ENCODE measurements at regions not wholly inside any gene's neighbourhood (a gene's known extent, or its start where the extent isn't known, plus 50 kb on each side); places are given as distances from the start of the nearest gene placed in this dataset.
"Not testable (repeated sequence)": the region's sequence is repeated elsewhere in the genome, so short reads cannot be mapped to it uniquely, and the experiment has no call there.

GRCh38 chr16:88192601-88193000, 190.2 kb upstream of the ZNF469 start:
- TF ChIP-seq, protein P1, sequence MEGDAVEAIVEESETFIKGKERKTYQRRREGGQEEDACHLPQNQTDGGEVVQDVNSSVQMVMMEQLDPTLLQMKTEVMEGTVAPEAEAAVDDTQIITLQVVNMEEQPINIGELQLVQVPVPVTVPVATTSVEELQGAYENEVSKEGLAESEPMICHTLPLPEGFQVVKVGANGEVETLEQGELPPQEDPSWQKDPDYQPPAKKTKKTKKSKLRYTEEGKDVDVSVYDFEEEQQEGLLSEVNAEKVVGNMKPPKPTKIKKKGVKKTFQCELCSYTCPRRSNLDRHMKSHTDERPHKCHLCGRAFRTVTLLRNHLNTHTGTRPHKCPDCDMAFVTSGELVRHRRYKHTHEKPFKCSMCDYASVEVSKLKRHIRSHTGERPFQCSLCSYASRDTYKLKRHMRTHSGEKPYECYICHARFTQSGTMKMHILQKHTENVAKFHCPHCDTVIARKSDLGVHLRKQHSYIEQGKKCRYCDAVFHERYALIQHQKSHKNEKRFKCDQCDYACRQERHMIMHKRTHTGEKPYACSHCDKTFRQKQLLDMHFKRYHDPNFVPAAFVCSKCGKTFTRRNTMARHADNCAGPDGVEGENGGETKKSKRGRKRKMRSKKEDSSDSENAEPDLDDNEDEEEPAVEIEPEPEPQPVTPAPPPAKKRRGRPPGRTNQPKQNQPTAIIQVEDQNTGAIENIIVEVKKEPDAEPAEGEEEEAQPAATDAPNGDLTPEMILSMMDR (IDR thresholded peaks at IDR 0.05; ENCODE audit: insufficient read depth, low read length, severe bottlenecking), result no peak
- DNase-seq (ENCODE audit: low read depth) (no peak), FAIRE-seq (peak; percentile 62)
- Histone ChIP-seq H3K36me3 (ENCODE audit: control insufficient read depth, insufficient read depth, low read length) (no peaks in the 10 kb centered on the region), H3K4me3 (ENCODE audit: low read depth, low read length) (no peak overlapping the region), H3K27me3 (ENCODE audit: control insufficient read depth, insufficient read depth, low read length) (no peaks in the 10 kb centered on the region)

DNA sequence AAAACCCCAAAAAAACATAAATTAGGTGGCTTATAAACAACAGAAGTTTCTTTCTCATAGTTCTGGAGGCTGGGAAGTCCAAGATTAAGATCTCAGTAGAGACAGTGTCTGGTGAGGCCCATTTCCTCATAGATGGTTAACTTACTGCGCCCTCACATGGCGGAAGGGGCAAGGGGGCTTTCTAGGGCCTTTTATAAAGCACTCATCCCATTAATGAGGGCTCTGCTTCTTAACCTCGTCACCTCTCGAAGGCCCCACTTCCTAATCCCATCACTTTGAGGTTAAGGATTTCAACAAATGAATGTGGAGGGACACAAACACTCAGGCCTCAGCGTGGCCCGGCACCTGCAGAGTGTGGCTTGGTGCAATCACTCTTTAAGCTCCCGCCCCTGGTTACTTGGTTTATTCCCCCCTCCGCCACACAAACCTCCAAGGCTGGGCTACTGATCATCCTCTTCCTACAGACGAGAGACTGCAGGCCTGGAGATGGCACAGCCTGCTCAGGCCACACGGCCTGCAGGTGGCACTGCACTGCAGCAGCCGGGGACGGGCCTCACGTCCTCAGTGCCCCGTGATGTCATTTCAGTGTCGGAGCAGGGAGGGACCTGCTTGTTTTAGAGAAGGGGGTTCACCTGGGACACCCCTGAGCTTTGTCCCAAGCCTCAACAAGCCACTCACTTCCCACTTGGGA, 188.9 kb upstream of the ZNF469 start:
- H3K4me3 ChIP-seq (ENCODE audit: low read depth, low read length); H3K27me3 ChIP-seq (ENCODE audit: control insufficient read depth, insufficient read depth, low read length); FAIRE-seq; H3K36me3 ChIP-seq (ENCODE audit: control insufficient read depth, insufficient read depth, low read length): not testable (repeated sequence)
- DNase-seq (ENCODE audit: low read depth), result peak; percentile 36
- TF ChIP-seq, protein P1 (IDR thresholded peaks at IDR 0.05; ENCODE audit: insufficient read depth, low read length, severe bottlenecking), result peak; percentile 69

- TF ChIP-seq, protein P1 (IDR thresholded peaks at IDR 0.05; ENCODE audit: insufficient read depth, low read length, severe bottlenecking), result no peak
- Histone ChIP-seq H3K4me3 (ENCODE audit: low read depth, low read length) (no peak overlapping the region), H3K27me3 (ENCODE audit: control insufficient read depth, insufficient read depth, low read length) (no peaks in the 10 kb centered on the region), H3K36me3 (ENCODE audit: control insufficient read depth, insufficient read depth, low read length) (no peaks in the 10 kb centered on the region)
- no peak for DNase-seq (ENCODE audit: low read depth)
- FAIRE-seq, result no peak
Observed at GRCh38 chr16:88194397-88195268, 188.1 kb upstream of the ZNF469 start.

DNA sequence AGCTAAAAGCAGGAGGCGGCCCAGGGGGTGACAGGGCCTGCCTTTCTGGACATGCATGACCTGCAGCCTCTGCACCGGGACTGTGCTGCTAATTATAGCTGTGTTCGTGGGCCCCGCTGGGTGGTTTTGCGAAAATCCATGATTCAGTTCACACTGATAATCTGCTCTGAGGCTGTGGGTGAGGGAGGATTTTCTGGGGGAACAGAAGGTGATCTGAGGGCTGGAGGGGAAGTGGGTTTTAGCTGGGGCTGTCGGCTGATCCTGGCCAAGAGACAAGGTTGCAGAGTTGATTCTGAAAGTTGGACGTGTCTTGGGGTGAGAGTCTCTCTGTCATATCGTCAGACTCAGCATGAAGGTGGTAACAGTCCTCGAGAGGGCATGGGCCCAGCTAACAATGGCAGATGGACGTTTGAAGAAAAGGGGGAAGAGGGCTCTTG, 187.5 kb upstream of the ZNF469 start:
- H3K4me3 ChIP-seq (ENCODE audit: low read depth, low read length), result no peak overlapping the region
- no peak for FAIRE-seq
- TF ChIP-seq, protein P1 (IDR thresholded peaks at IDR 0.05; ENCODE audit: insufficient read depth, low read length, severe bottlenecking), result no peak
- no peak for DNase-seq (ENCODE audit: low read depth)
- no peaks in the 10 kb centered on the region for H3K36me3 ChIP-seq (ENCODE audit: control insufficient read depth, insufficient read depth, low read length)
- no peaks in the 10 kb centered on the region for H3K27me3 ChIP-seq (ENCODE audit: control insufficient read depth, insufficient read depth, low read length)

DNA sequence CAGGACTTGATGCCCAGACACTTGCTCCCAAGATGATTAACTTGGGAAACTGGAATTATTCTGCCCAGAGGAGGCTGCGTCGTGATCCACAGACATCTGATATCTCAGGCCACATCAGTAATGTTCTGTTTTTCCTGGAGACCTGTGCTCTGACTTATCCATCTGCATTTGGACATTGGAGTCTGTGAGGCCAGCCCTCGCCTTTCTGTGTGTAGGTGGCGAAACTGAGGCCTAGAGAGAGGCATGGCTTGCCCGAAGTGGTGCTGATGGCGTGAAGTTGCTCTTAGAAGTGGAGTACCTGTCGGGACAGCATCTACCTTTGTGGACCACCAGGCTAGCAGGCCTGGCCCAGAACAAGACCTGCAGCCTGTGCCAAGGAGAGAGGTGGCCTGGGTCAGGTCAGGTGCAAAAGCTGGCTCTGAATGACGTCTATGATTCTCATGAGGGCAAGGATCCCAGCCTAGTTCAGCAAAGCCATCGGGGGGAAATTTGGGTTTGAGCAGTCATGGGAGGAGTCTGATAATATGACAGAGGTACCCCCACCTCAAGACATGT, 186.8 kb upstream of the ZNF469 start:
- TF ChIP-seq, protein P1 (IDR thresholded peaks at IDR 0.05; ENCODE audit: insufficient read depth, low read length, severe bottlenecking), result no peak
- peak; percentile 43 for FAIRE-seq
- Histone ChIP-seq H3K27me3 (ENCODE audit: control insufficient read depth, insufficient read depth, low read length) (no peaks in the 10 kb centered on the region), H3K36me3 (ENCODE audit: control insufficient read depth, insufficient read depth, low read length) (no peaks in the 10 kb centered on the region), H3K4me3 (ENCODE audit: low read depth, low read length) (no peak overlapping the region)
- DNase-seq (ENCODE audit: low read depth), result no peak

All from bronchial epithelial cell (primary cell).